DND-41 (cell line): ENCODE measurements at regions not wholly inside any gene's neighbourhood (a gene's known extent, or its start where the extent isn't known, plus 50 kb on each side); places are given as distances from the start of the nearest gene placed in this dataset.

Experiments used
- ATAC-seq: fragments of 200-7000 bp; cut with Tn5 transposase; 3 replicates; pipeline ENCODE4 v1.9.1; 2021; ENCODE audit warnings: low read depth; ENCODE audit not compliant: insufficient read depth
- DNase-seq: peaks from one replicate; pipeline ENCODE4 v3.0.0-alpha.2; 2020
- H2AFZ ChIP-seq: 2 replicates; pipeline ENCODE4 v1.6.0; 2012; ENCODE audit warnings: low read depth, low read length
- H3K27ac ChIP-seq: 2 replicates; pipeline ENCODE4 v1.5.1; 2012; ENCODE audit warnings: low read length, inconsistent platforms
- H3K27me3 ChIP-seq: fragments of 200-600 bp; sonication (generic); 2 replicates; pipeline ENCODE4 v1.6.0; 2012; ENCODE audit warnings: low read length, mild to moderate bottlenecking, inconsistent platforms; ENCODE audit not compliant: insufficient read depth, poor library complexity
- H3K36me3 ChIP-seq: 2 replicates; pipeline ENCODE4 v1.5.1; 2012; ENCODE audit warnings: low read length, inconsistent platforms; ENCODE audit not compliant: insufficient read depth
- H3K4me1 ChIP-seq: 2 replicates; pipeline ENCODE4 v1.5.1; 2012; ENCODE audit warnings: mild to moderate bottlenecking, low read length; ENCODE audit not compliant: insufficient read depth
- H3K4me2 ChIP-seq: 2 replicates; pipeline ENCODE4 v1.6.0; 2012; ENCODE audit warnings: mild to moderate bottlenecking, moderate library complexity, low read length, inconsistent platforms; ENCODE audit not compliant: insufficient read depth
- H3K4me3 ChIP-seq, 2 experiments: fragments of 200-600 bp in 1 of 2; shearing (Covaris generic) in 1 of 2; 2 replicates each; pipeline ENCODE4 v1.5.1; 2012 to 2016; ENCODE audit warnings: inconsistent platforms in 2 of 2, low read length in 2 of 2, mild to moderate bottlenecking in 2 of 2, low read depth in 1 of 2, moderate library complexity in 1 of 2
- H3K79me2 ChIP-seq: 2 replicates; pipeline ENCODE4 v1.6.0; 2012; ENCODE audit warnings: low read length, inconsistent platforms; ENCODE audit not compliant: insufficient read depth
- H3K9ac ChIP-seq: 2 replicates; pipeline ENCODE4 v1.6.0; 2012; ENCODE audit warnings: low read depth, mild to moderate bottlenecking, inconsistent platforms, low read length, moderate library complexity
- H3K9me3 ChIP-seq: 2 replicates; pipeline ENCODE4 v1.5.1; 2012; ENCODE audit warnings: low read length, moderate library complexity, mild to moderate bottlenecking, inconsistent platforms; ENCODE audit not compliant: insufficient read depth, severe bottlenecking
- H4K20me1 ChIP-seq: 2 replicates; pipeline ENCODE4 v1.6.0; 2012; ENCODE audit warnings: low read length; ENCODE audit not compliant: insufficient read depth
- CTCF ChIP-seq: IDR thresholded peaks from 2 replicates; pipeline ENCODE4 v1.5.1; 2012; ENCODE audit warnings: borderline replicate concordance, low read length, moderate library complexity, mild to moderate bottlenecking; ENCODE audit not compliant: poor library complexity, severe bottlenecking; ENCODE audit errors: extremely low read depth
- EZH2 ChIP-seq: IDR thresholded peaks from 3 replicates; pipeline ENCODE4 v1.6.1; 2012; ENCODE audit warnings: borderline replicate concordance, low read depth, mild to moderate bottlenecking, moderate library complexity, low read length, inconsistent platforms; ENCODE audit not compliant: severe bottlenecking

GRCh38 chr16:54591816-54592246, 305.2 kb upstream of the IRX3 start:
- H3K9ac ChIP-seq: no peak overlapping the region
- no peak overlapping the region for H3K4me2 ChIP-seq
- peaks cover 5% of the 10 kb centered on the region for H3K4me1 ChIP-seq
- DNase-seq (no peak), ATAC-seq (no peak)
- TF ChIP-seq EZH2 (no peak), CTCF (no peak)
- no peaks in the 10 kb centered on the region for H3K9me3 ChIP-seq
- no peak overlapping the region for H2AFZ ChIP-seq
- H3K79me2 ChIP-seq: no peaks in the 10 kb centered on the region
- H3K4me3 ChIP-seq: no peak overlapping the region
- H3K36me3 ChIP-seq: no peaks in the 10 kb centered on the region
- H3K27ac ChIP-seq: no peak overlapping the region
- no peaks in the 10 kb centered on the region for H3K27me3 ChIP-seq
- H4K20me1 ChIP-seq: no peaks in the 10 kb centered on the region

- no peak overlapping the region for H2AFZ ChIP-seq
- ATAC-seq (no peak), DNase-seq (no peak)
- no peak overlapping the region for H3K9ac ChIP-seq
- no peaks in the 10 kb centered on the region for H3K79me2 ChIP-seq
- no peak for TF ChIP-seq CTCF
- no peak for TF ChIP-seq EZH2
- no peaks in the 10 kb centered on the region for H3K27me3 ChIP-seq
- H3K36me3 ChIP-seq: no peaks in the 10 kb centered on the region
- no peaks in the 10 kb centered on the region for H3K9me3 ChIP-seq
- H3K4me2 ChIP-seq: no peak overlapping the region
- no peak overlapping the region for H3K27ac ChIP-seq
- H3K4me1 ChIP-seq: peaks cover 5% of the 10 kb centered on the region
- H4K20me1 ChIP-seq: no peaks in the 10 kb centered on the region
- H3K4me3 ChIP-seq: no peak overlapping the region
These were observed 304.2 kb upstream of the IRX3 start for GRCh38 chr16:54590836-54591235.

- Histone ChIP-seq H3K36me3 (no peaks in the 10 kb centered on the region), H3K4me1 (no peaks in the 10 kb centered on the region), H3K9me3 (no peaks in the 10 kb centered on the region), H3K79me2 (no peaks in the 10 kb centered on the region), H3K4me2 (no peak overlapping the region), H3K4me3 (no peak overlapping the region), H2AFZ (no peak overlapping the region), H3K9ac (no peak overlapping the region), H3K27ac (no peak overlapping the region), H3K27me3 (no peaks in the 10 kb centered on the region), H4K20me1 (no peaks in the 10 kb centered on the region)
- DNase-seq (no peak), ATAC-seq (no peak)
- no peak for TF ChIP-seq EZH2
- TF ChIP-seq CTCF: no peak
These were observed 302.7 kb upstream of the IRX3 start for GRCh38 chr16:54589326-54589725.

GRCh38 chr16:54588026-54588425, 301.4 kb upstream of the IRX3 start:
- Histone ChIP-seq H3K9me3 (no peaks in the 10 kb centered on the region), H3K4me3 (no peak overlapping the region), H3K79me2 (no peaks in the 10 kb centered on the region), H2AFZ (peak overlapping the region; percentile 63), H4K20me1 (no peaks in the 10 kb centered on the region), H3K9ac (no peak overlapping the region), H3K4me2 (no peak overlapping the region), H3K36me3 (no peaks in the 10 kb centered on the region), H3K27ac (no peak overlapping the region), H3K4me1 (no peaks in the 10 kb centered on the region), H3K27me3 (no peaks in the 10 kb centered on the region)
- ATAC-seq (peak; percentile 44; the same call in 1 of the 3 replicates), DNase-seq (no peak)
- TF ChIP-seq CTCF (no peak), EZH2 (no peak)
